Panc1 (cell line): ENCODE measurements at regions not wholly inside any gene's neighbourhood (a gene's known extent, or its start where the extent isn't known, plus 50 kb on each side); places are given as distances from the start of the nearest gene placed in this dataset.

ENCODE experiments used
- ATAC-seq: fragments of 200-7000 bp; cut with Tn5 transposase; 2 replicates; pipeline ENCODE4 v1.9.1; 2020; ENCODE audit warnings: mild to moderate bottlenecking, moderate library complexity
- BruUV-seq: library from RNA; stranded (reverse); fragments of 400-500 nt; replicated peaks from 2 replicates; lab custom pipeline; 2021; lab: Mats Ljungman, UMichigan
- CTCF ChIA-PET: fragments of 300-600 bp; sonication (Branson Sonifier 250); formaldehyde crosslinking; loops from one replicate; lab custom pipeline; 2022; ENCODE audit warnings: antibody characterized with exemption; lab: Charles Lee
- POLR2A ChIA-PET: fragments of 300-600 bp; sonication (Branson Sonifier 250); formaldehyde crosslinking; loops from one replicate; lab custom pipeline; 2022; ENCODE audit warnings: antibody characterized with exemption; lab: Charles Lee
- DNase-seq: peaks from one replicate; pipeline ENCODE4 v3.0.0-alpha.2; 2010; ENCODE audit warnings: low read depth, low spot score
- H3K27ac ChIP-seq: 2 replicates; pipeline ENCODE4 v1.5.1; 2011; ENCODE audit warnings: mild to moderate bottlenecking, low read length, inconsistent platforms
- H3K27me3 ChIP-seq: fragments of 200-500 bp; sonication (Bioruptor generic); 2 replicates; pipeline ENCODE4 v1.6.0; 2014; ENCODE audit warnings: low read length, inconsistent platforms; ENCODE audit not compliant: control insufficient read depth, insufficient read depth
- H3K36me3 ChIP-seq: fragments of 200-500 bp; sonication (Bioruptor generic); 2 replicates; pipeline ENCODE4 v1.5.1; 2014; ENCODE audit warnings: inconsistent platforms, mild to moderate bottlenecking, low read length, moderate library complexity; ENCODE audit not compliant: control insufficient read depth, insufficient read depth
- H3K4me1 ChIP-seq: 2 replicates; pipeline ENCODE4 v1.5.1; 2011; ENCODE audit warnings: inconsistent platforms, mild to moderate bottlenecking, low read length, moderate library complexity; ENCODE audit not compliant: control insufficient read depth, insufficient read depth
- H3K4me3 ChIP-seq, 2 experiments: 2 replicates each; pipeline ENCODE4 v1.5.1; 2011 to 2012; ENCODE audit warnings: low read depth in 2 of 2, low read length in 2 of 2, mild to moderate bottlenecking in 2 of 2, inconsistent platforms in 1 of 2, moderate library complexity in 1 of 2
- H3K9me3 ChIP-seq: fragments of 200-500 bp; sonication (Bioruptor generic); 2 replicates; pipeline ENCODE4 v1.5.1; 2014; ENCODE audit warnings: low read depth, mild to moderate bottlenecking, inconsistent platforms, low read length, moderate library complexity; ENCODE audit not compliant: control insufficient read depth, insufficient read depth
- POLR2AphosphoS5 ChIP-seq: IDR thresholded peaks from 2 replicates; pipeline ENCODE4 v1.6.1; 2012; ENCODE audit warnings: mild to moderate bottlenecking, low read depth, low read length, moderate library complexity
- REST ChIP-seq, 2 experiments: IDR thresholded peaks; 2 replicates each; pipeline ENCODE4 v1.6.1; 2011 to 2012; ENCODE audit warnings: low read depth in 2 of 2, control low read depth in 1 of 2, low read length in 1 of 2, mild to moderate bottlenecking in 1 of 2, moderate library complexity in 1 of 2; ENCODE audit not compliant: insufficient read depth in 1 of 2
- SIN3A ChIP-seq: IDR thresholded peaks from 2 replicates; pipeline ENCODE4 v1.6.1; 2012; ENCODE audit warnings: low read depth, mild to moderate bottlenecking, low read length, moderate library complexity, borderline replicate concordance; ENCODE audit not compliant: insufficient read depth
- TCF7L2 ChIP-seq: IDR thresholded peaks from 2 replicates; pipeline ENCODE4 v1.6.1; 2011; ENCODE audit warnings: mild to moderate bottlenecking, low read depth, low read length, inconsistent platforms
- in situ Hi-C: cut with HindIII; loops from 2 replicates; pipeline ENCODE4 v1.10.0; 2016; ENCODE audit warnings: low sequenced_read_pairs, low pct_unique_long_range_greater_than_20kb
- intact Hi-C: fragments of 100-400 bp; cut with micrococcal nuclease; formaldehyde crosslinking; loops from one replicate; pipeline ENCODE4 v1.10.0; 2022; ENCODE audit not compliant: unreplicated experiment
- TF ChIP-seq, protein P1 (sequence below): fragments of 450-650 bp; IDR thresholded peaks from 2 replicates; pipeline ENCODE4 v1.5.1; 2017; ENCODE audit warnings: mild to moderate bottlenecking

GRCh38 chr6:90397929-90398674 lies 101.5 kb upstream of the BACH2 start:
- in situ Hi-C loops (no loop called here), intact Hi-C loops (loop anchor here (10.0 kb wide), 1 partner anchor 453 kb away; no protein-coding TSS in a partner anchor)
- H3K27me3 ChIP-seq: no peaks in the 10 kb centered on the region
- ChIA-PET CTCF (no interaction called here), POLR2A (no interaction called here)
- no peaks in the 10 kb centered on the region for H3K9me3 ChIP-seq
- H3K4me3 ChIP-seq: no peak overlapping the region
- no peak for TF ChIP-seq POLR2AphosphoS5
- no peak for TF ChIP-seq TCF7L2
- TF ChIP-seq, protein P1, sequence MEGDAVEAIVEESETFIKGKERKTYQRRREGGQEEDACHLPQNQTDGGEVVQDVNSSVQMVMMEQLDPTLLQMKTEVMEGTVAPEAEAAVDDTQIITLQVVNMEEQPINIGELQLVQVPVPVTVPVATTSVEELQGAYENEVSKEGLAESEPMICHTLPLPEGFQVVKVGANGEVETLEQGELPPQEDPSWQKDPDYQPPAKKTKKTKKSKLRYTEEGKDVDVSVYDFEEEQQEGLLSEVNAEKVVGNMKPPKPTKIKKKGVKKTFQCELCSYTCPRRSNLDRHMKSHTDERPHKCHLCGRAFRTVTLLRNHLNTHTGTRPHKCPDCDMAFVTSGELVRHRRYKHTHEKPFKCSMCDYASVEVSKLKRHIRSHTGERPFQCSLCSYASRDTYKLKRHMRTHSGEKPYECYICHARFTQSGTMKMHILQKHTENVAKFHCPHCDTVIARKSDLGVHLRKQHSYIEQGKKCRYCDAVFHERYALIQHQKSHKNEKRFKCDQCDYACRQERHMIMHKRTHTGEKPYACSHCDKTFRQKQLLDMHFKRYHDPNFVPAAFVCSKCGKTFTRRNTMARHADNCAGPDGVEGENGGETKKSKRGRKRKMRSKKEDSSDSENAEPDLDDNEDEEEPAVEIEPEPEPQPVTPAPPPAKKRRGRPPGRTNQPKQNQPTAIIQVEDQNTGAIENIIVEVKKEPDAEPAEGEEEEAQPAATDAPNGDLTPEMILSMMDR: no peak
- no peak for TF ChIP-seq SIN3A
- no peak for TF ChIP-seq REST (IDR thresholded peaks at IDR 0.05; ENCODE audit: insufficient read depth in 1 of 2, low read depth in 2 of 2, low read length in 1 of 2)
- DNase-seq (no peak), ATAC-seq (peak; percentile 84)
- no TSS peak for BruUV-seq
- H3K27ac ChIP-seq: no peak overlapping the region
- H3K4me1 ChIP-seq: no peaks in the 10 kb centered on the region; the same call in 1 of the 2 replicates
- H3K36me3 ChIP-seq: no peaks in the 10 kb centered on the region

DNA sequence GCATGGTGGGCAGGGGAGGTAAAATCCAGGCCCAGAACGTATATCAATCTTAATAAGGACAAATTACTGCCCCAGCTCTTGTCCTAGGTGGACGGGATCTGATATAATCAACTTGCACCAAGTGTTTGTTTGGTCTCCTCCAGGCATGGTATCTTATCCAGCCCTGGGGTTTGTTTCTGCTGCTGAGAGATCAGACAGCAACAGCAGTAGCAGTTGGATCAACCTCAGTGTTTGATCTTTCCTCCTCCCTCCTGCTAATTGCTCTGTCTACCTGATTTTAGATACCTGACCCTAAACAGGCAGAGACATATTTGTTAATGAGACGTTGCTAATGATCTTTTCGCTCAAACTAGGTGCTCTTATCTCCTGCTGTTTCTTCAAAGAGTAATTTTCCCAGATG lies 100.4 kb upstream of the BACH2 start:
- POLR2A ChIA-PET: no interaction called here
- Histone ChIP-seq H3K27ac (no peak overlapping the region), H3K9me3 (no peaks in the 10 kb centered on the region), H3K4me3 (no peak overlapping the region), H3K27me3 (no peaks in the 10 kb centered on the region), H3K36me3 (no peaks in the 10 kb centered on the region), H3K4me1 (no peaks in the 10 kb centered on the region; the same call in 1 of the 2 replicates)
- DNase-seq: no peak
- in situ Hi-C loops: no loop called here
- no peak for ATAC-seq
- no TSS peak for BruUV-seq
- CTCF ChIA-PET: no interaction called here
- intact Hi-C loops: loop anchor here (10.0 kb wide), 1 partner anchor 452 kb away; no protein-coding TSS in a partner anchor
- TF ChIP-seq SIN3A (no peak), TCF7L2 (no peak), POLR2AphosphoS5 (no peak), REST (IDR thresholded peaks at IDR 0.05; ENCODE audit: insufficient read depth in 1 of 2, low read depth in 2 of 2, low read length in 1 of 2) (no peak)
- TF ChIP-seq, protein P1: no peak
